Endothelial cell (in vitro differentiated cells): ENCODE measurements at regions not wholly inside any gene's neighbourhood (a gene's known extent, or its start where the extent isn't known, plus 50 kb on each side); places are given as distances from the start of the nearest gene placed in this dataset.

ENCODE experiments used
- DNase-seq: peaks from one replicate; pipeline ENCODE4 v3.0.0; 2021; ENCODE audit warnings: low spot score
- H3K27ac Mint-ChIP-seq: one replicate; pipeline ENCODE4 v1.8.0; 2021; ENCODE audit warnings: mixed read lengths, inconsistent platforms; ENCODE audit not compliant: unreplicated experiment
- H3K27me3 Mint-ChIP-seq: one replicate; pipeline ENCODE4 v1.8.0; 2021; ENCODE audit warnings: mild to moderate bottlenecking, moderate library complexity, mixed read lengths, inconsistent platforms; ENCODE audit not compliant: unreplicated experiment
- H3K36me3 Mint-ChIP-seq: one replicate; pipeline ENCODE4 v1.8.0; 2021; ENCODE audit warnings: mild to moderate bottlenecking, low read depth, mixed read lengths, inconsistent platforms; ENCODE audit not compliant: unreplicated experiment
- H3K4me1 Mint-ChIP-seq: one replicate; pipeline ENCODE4 v1.8.0; 2021; ENCODE audit warnings: mild to moderate bottlenecking, mixed read lengths, inconsistent platforms; ENCODE audit not compliant: unreplicated experiment
- H3K4me3 Mint-ChIP-seq: one replicate; pipeline ENCODE4 v1.8.0; 2021; ENCODE audit warnings: mild to moderate bottlenecking, mixed read lengths, inconsistent platforms; ENCODE audit not compliant: unreplicated experiment
- H3K9me3 Mint-ChIP-seq: one replicate; pipeline ENCODE4 v1.8.0; 2021; ENCODE audit warnings: mixed read lengths, inconsistent platforms; ENCODE audit not compliant: unreplicated experiment
- TF ChIP-seq, protein P1 (sequence below): fragments of 200-600 bp; sonication (generic); IDR thresholded peaks from one replicate; pipeline ENCODE4 v1.5.0; 2021; ENCODE audit warnings: antibody characterized with exemption; ENCODE audit not compliant: unreplicated experiment

- Mint-ChIP-seq H3K4me3 (no peak overlapping the region), H3K27ac (no peak overlapping the region), H3K36me3 (no peaks in the 10 kb centered on the region), H3K27me3 (peaks cover 7% of the 10 kb centered on the region), H3K9me3 (no peaks in the 10 kb centered on the region), H3K4me1 (no peaks in the 10 kb centered on the region)
- DNase-seq = no peak
- TF ChIP-seq, protein P1, sequence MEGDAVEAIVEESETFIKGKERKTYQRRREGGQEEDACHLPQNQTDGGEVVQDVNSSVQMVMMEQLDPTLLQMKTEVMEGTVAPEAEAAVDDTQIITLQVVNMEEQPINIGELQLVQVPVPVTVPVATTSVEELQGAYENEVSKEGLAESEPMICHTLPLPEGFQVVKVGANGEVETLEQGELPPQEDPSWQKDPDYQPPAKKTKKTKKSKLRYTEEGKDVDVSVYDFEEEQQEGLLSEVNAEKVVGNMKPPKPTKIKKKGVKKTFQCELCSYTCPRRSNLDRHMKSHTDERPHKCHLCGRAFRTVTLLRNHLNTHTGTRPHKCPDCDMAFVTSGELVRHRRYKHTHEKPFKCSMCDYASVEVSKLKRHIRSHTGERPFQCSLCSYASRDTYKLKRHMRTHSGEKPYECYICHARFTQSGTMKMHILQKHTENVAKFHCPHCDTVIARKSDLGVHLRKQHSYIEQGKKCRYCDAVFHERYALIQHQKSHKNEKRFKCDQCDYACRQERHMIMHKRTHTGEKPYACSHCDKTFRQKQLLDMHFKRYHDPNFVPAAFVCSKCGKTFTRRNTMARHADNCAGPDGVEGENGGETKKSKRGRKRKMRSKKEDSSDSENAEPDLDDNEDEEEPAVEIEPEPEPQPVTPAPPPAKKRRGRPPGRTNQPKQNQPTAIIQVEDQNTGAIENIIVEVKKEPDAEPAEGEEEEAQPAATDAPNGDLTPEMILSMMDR = no peak
These were observed 292.7 kb upstream of the RTL1 start for GRCh38 chr14:101196051-101196712.

- H3K36me3 Mint-ChIP-seq = no peaks in the 10 kb centered on the region
- H3K27me3 Mint-ChIP-seq = peaks cover 7% of the 10 kb centered on the region
- H3K4me1 Mint-ChIP-seq = no peaks in the 10 kb centered on the region
- no peaks in the 10 kb centered on the region for H3K9me3 Mint-ChIP-seq
- TF ChIP-seq, protein P1 = no peak
- H3K4me3 Mint-ChIP-seq = no peak overlapping the region
- no peak overlapping the region for H3K27ac Mint-ChIP-seq
- no peak for DNase-seq
These were observed 293.5 kb upstream of the RTL1 start for GRCh38 chr14:101196795-101197590.

DNA sequence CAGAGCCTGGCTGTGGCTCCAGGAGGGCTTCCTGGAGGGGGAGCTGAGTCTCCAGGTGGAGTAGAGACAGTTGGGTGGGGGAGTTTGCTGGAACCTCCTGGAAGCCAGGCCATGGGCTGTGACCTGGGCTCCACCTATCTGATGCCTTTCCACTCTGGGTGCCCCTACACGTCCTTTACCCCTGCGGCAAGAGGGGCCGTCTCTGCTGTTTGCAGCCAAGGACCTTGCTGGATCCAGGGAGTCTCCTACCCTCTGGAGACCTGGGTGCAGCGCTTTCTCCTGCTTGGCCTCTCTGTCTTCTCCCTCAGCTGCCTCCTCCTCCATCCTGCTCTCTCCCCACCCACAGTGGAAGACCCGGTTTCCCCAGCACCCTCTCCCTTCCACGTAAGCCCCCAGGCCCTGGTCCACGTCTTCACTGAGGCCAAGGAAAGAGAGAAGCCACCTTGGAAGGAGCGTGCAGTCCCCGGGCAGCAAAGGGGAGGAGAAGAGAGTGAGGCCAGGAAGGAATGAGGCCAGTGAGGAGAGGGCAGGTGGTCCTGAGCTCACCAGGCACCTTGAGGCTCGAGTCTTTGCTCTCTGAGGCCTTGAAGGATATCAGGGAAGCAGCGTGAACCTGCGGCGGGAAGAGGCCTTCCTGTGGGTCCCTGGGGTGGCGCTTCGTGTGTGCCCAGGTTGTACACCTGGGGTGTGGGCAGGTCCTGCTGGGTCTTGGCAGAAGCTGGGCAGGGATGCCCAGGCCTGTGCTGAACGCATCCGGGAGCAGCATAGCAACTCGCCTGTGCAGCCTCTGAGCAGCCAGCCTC, 294.3 kb upstream of the RTL1 start:
- DNase-seq = no peak
- Mint-ChIP-seq H3K9me3 (no peaks in the 10 kb centered on the region), H3K36me3 (no peaks in the 10 kb centered on the region), H3K27me3 (peaks cover 7% of the 10 kb centered on the region), H3K27ac (no peak overlapping the region), H3K4me1 (no peaks in the 10 kb centered on the region), H3K4me3 (no peak overlapping the region)
- TF ChIP-seq, protein P1 = no peak

- H3K4me3 Mint-ChIP-seq = no peak overlapping the region
- H3K9me3 Mint-ChIP-seq = peaks cover 3% of the 10 kb centered on the region
- DNase-seq = no peak
- peaks cover 6% of the 10 kb centered on the region for H3K36me3 Mint-ChIP-seq
- H3K4me1 Mint-ChIP-seq = no peaks in the 10 kb centered on the region
- no peak overlapping the region for H3K27ac Mint-ChIP-seq
- TF ChIP-seq, protein P1 = no peak
- peaks cover 7% of the 10 kb centered on the region for H3K27me3 Mint-ChIP-seq
These were observed 295.0 kb upstream of the RTL1 start for GRCh38 chr14:101198398-101199027.
